Urothelium cell line (cell line): ENCODE measurements at regions not wholly inside any gene's neighbourhood (a gene's known extent, or its start where the extent isn't known, plus 50 kb on each side); places are given as distances from the start of the nearest gene placed in this dataset.
A peak's percentile ranks its signal among the peaks of the same experiment; 100 is the strongest.

Experiments
- DNase-seq: peaks from one replicate; pipeline ENCODE4 v3.0.0; 2011; ENCODE audit warnings: low spot score, mixed read lengths
- FAIRE-seq: peaks from 2 replicates; lab custom pipeline; 2011; peaks lifted over from hg19 to GRCh38; lab: Jason Lieb, UNC

DNA sequence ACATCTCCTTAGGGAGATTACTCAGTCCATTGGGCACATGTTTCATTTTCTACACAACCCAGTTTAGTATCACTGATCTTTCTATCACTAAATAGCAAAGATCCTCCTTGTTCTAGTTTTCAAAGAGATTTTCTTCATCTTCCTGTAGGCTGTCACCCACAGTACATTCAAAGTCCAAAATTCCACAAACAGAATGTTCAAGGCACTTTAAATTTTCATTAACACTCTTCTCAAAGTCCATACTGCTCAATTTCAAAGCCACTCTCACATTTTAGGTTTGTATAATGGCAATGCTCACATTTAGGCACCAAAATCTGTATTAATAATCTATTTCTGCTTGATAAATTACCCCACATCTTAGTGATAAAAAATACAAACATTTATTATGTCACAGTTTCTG is 152.8 kb downstream of the FSIP2 start:
- FAIRE-seq = no peak
- no peak for DNase-seq

DNA sequence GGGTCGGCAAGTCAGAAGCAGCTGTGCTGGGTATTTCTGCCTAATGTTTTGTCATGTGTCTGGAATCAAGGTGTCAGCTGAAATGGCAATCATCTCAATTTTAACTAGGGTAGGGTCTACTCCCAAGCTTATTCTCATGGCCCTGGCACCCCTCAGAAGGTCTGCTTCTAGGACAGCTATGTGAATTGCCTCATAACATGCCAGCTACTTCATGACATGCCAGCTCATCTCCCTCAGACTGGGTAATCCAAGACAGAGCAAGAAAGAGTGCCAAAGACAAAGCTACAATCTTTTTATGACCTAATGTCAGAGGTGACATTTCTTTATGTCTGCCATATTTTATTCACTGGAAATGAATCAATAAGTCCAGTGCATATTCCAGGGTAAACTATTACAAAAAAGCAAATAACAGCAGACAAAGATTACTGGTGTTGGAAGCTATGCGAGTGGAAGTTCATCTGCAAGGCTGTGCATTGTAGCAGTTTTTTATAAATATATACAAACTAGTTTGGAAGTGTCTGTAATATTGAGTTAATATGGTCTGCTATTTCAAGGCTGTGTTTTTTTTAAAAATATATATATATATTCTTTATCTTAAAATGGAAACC is 153.3 kb downstream of the FSIP2 start:
- no peak for FAIRE-seq
- no peak for DNase-seq

DNA sequence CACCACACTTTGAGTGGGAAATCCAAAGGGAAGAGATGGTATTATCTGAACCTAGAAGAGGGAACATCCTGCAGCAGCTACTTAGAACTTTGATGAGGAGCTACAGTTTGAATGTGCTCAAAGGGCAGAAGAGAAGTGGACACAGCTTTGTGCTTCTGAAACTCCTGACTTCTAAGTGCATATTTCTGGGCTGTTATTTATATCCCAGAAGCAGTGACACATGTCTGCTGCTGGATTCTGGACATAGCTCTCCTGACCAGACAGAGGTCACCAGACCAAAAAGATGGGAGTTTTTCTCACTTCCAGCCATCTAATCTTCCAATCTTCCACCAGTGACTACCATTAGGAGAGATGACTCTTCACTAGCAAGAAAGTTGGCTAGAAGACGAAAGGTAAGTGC is 153.9 kb downstream of the FSIP2 start:
- FAIRE-seq = no peak
- no peak for DNase-seq

DNA sequence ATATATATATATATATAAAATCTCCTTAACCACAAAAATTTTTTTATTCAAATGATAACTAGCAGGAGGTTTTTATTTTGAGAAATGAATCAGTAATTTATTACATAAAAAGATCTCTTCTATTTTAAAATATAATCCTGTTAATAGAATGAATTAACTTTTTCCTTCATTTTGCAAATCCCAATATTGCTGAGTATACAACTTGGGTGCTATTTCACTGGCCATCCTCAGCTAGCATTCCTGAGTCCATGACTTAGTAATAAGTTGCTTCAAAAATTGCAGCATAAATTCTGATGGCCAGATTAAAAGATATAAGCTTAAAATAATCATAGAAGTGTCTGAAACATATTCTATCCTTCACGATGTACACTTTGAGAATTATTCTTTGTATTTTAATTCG is 155.6 kb downstream of the FSIP2 start:
- FAIRE-seq (no peak), DNase-seq (no peak)

DNA sequence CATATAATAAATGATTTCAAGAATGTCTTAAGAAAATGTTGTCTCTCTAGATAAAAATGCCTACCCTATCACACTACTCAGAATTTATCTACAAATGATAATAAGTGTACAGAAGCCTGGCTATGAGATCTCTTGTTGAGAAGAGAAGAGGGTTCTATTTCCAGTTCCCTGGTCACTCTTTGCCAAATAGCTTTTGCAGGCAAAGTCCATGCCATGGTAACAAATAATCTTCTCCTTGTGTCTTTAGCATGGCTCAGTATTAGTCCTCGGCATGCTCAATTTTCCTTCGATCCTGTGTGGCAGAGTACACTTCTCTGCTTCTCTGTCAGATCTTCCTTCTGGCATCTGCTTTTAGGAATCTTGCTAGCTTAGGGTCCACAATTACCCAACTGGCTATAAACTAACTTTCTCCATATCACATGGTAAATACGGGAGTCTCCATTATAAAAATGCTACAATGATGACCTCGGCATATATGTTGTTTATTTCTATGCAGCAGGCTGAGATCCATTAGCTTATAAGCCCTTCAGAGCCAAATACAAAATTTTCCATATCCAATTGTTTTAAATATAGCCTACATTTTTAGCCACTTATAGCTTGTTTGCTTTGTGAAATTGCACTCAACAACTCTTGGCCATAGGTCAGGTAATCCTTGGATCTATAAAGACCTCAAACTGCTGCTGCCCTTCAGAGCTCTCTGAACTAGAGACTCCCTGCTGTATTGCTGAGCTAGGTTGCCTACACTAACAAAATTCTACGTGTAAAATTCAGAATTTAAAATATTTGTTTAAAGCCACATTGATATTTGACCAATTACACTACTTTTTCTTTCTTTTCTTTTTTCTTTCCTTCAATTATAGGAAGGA is 157.5 kb downstream of the FSIP2 start:
- FAIRE-seq = no peak
- DNase-seq = no peak

DNA sequence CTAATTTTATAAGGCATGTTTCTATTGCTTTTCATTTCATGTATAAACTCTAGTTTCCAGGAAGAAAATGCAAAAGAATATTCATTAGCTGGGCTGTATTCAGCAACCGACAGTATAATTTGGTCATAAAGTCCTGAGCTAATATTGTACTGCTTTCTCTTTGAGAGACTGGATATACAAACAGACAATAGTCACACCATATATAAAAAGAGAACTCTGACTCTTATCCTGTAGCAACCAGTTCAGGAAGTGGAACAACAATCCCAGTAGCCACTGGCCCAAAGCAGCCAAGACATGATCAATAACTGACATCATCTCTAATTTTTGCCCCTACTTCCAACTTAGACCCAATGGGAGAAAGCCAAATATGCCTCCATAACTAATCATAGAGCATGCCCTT is 160.8 kb downstream of the FSIP2 start:
- no peak for FAIRE-seq
- DNase-seq = no peak

DNA sequence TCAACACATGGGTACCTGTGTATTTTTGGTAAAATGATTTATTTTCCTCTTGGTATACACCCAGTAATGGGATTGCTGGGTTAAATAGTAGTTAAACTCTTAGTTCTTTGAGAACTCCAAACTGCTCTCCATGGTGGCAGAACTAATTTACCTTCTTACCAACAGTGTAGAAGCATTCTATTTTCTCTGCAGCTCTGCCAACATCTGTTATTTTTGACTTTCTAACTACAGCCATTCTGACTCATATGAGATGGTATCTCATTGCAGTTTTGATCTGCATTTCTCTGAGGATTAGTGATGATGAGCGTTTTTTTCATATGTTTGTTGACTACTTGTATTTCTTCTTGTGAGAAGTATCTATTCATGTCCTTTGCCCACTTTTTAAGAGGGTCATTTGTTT is 180.6 kb downstream of the FSIP2 start:
- DNase-seq (no peak), FAIRE-seq (no peak)

DNA sequence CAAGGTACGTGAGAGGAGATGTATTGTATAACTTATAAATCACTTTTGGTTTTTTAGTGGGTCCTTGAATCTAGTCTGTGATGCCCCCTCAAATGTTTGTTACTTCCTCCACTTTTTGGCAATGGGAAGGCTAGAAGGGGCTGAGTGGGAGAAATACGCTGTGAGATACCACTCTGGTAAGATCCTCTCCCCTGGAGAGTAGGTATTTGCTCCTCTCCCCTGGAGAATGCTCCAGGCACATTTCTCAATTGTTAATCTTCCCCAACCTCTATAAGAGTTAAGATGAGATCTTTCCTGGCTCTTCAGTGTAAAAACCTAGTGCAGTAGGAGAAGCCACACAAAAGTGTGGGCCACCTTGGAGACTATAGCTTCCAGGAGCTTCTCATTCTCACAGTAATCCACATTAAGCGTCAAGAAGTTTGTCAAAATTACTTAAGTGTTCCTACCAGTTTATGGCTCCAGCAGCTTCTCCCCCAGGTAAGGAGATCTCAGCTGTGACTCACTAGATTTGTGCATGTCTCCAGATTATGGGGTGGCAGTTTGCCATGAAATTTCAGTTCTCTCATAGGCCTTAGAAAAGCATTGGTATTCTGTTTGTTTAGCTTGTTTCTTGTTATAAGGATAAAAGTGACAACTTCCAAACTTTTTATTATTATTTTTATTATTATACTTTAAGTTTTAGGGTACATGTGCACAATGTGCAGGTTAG is 182.6 kb downstream of the FSIP2 start:
- FAIRE-seq (no peak), DNase-seq (no peak)

DNA sequence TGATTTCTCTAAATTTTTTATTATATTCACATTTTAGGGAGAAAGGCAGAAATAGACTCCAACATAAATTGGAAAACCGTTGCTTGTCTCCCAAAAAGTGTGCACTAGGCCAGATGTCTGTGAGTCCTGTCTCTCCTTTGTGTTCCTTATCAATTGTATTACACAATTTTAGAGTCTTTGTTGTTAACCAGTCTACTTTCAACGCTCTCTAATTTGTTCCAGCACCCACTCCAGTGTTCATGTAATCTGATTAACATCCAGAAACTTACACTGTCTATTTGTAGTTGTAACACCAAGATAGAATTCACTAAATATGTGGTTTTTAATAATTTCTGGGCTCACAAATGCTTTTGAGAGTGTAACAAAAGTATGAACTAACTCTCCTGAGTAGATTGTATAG is 195.6 kb downstream of the FSIP2 start:
- DNase-seq (no peak), FAIRE-seq (no peak)

DNA sequence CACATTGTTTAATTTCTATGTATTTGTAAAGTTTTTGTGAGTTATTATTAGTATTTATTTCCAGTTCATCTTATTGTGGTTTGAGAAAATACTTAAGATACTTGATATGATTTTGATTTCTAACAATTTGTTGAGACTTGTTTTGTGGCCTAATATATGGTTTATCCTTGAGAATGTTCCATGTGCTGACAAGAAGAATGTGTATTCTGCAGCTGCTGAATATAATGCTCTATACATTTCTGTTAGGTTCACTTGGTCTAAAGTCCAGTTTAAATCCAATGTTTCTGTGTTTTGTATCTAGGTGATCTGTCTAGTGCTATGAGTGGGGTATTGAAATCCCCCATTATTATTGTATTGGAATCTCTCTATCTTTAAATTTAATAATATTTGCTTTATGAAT is 201.3 kb downstream of the FSIP2 start:
- no peak for DNase-seq

DNA sequence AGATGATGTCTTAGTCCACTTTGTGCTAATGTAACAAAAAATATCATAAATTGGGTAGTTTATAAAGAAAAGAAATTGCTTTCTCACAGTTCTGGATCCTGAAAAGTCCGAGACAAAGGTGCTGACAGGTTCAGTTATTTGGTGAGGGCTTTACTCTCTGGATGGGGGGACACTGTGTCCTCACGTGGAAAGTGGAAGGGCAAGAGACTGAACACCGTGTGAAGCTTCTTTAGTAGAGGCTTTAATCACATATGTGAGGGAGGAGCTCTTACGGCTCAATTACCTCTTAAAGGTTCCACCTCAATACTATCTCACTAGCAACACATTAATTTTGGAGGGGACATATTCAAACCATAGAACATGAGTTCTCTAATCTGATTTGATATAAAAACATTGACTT is 204.3 kb downstream of the FSIP2 start:
- no peak for DNase-seq
- FAIRE-seq = no peak

More for the DNA sequence above, 201.3 kb downstream of the FSIP2 start:
- FAIRE-seq = no peak

DNA sequence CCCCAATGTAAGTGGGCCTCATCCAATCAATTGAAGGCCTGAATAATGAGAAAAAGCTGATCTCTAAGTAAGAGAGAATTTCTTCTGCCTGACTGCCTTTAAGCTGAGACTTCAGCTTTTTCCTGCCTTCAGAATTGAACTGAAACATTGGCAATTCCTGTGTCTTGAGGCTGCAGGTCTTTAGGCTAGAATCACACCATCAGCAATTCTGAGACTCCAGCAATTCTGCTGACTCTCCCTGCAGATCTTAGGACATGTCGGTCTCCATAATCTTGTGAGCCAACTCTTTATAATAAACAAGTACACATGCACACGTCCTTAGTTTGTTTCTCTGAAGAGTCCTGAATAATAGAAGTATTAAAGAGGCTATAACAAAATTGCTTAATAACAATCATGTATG is 209.1 kb downstream of the FSIP2 start:
- DNase-seq (no peak), FAIRE-seq (no peak)

DNA sequence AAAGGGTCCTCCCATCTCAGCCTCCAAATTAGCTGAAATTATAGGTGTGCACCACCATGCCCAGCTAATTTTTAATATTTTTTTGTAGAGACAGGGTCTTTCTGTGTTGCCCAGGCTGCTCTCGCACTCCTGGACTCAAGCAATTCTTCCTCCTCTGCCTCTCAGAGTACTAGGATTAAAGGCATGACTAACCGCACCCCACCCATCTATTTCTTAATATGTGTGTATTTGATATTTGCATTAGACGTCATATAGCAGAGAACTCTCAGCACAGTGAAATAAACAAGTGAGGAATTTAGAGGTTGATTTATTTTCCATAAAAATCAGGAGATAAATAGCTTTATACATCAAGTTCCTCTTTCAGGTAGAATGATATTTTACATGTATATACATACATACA is 213.5 kb downstream of the FSIP2 start:
- DNase-seq (no peak), FAIRE-seq (no peak)

DNA sequence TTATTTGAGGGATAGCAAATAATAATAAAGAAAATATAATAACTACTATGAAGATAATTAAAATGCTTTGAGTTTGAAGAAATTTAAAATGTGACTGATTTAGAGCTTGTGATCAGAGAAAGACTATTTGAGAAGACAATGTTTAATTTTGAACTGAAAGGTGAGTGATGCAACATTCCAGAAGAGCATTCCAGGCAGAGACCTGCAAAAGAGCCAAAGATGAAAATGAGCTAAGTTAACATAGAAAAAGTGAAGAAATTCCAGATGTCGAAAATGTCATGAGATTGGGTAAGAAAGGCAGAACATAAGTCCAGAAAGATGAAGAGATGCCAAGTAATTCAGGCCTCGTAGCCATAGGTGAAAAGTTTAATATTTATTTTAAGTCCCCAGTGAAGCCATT is 215.8 kb downstream of the FSIP2 start:
- no peak for DNase-seq
- FAIRE-seq = no peak

DNA sequence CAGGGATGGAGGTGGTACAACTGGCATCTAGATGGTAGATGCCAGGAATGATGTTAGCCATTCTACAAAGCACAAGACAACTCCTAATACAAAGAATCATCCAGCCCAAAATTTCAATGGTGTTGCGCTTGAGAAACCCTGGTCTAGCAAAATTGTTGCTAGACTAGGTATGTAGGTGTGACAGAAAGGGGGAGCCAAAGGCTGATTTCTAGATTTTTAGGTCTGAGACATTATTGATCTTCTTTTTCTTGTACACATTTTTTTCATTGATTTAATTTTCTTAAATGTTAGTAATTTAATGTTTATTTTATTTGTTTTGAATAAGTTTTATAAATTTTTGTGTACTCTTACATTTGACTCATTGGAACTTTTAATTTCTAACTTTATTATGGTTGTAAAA is 216.4 kb downstream of the FSIP2 start:
- no peak for DNase-seq
- FAIRE-seq = no peak

DNA sequence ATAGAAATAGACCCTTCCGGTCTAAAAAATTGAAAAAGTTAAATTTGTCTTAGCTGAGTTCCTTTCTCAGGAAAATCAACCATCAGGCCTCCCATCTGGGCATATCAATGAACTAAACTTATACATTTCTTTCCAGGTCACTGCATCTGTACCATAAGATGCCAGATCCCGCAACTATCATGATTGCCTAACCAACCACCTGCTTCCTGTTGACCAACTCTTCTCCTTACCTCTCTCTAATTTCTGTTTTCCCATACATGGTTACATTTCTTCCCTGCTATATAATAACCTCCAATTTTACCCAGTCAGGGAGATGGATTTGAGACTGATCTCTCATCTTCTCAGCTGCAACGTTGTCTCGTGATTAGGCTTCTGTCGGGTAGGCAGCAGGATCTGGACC is 228.7 kb downstream of the FSIP2 start:
- DNase-seq (no peak), FAIRE-seq (no peak)

DNA sequence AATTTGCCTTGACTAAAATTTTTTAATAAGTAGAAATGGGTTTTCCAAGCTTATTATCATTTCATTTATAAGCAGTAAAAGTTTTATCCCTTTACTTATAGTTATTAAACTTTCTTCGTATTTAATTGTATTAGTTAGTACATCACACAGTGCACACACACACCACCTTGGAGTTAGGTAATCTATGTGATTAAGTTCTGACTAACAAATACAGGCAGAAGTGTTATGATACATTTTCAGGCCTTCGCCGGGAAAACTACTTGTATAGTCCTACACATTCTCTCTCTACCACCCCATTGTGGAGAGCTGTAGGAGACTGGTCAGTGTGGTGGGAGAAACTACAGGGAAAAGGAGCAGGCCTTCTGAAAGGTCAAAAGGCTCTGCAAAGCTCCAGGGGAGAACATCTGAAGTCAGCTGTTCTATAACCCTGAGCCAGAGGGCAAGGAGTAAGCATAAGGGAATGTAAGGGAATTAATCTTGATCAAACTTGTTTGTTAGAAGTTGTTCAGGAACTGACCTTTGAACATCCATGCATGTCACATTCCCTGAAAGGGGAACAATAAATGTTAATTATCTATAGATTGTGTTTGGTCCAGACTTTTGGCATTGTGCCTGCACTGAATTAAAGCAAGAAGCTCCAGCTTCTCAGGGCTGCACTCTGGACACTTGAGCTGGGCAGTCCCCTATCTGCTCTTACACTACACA is 231.7 kb downstream of the FSIP2 start:
- no peak for DNase-seq
- no peak for FAIRE-seq

DNA sequence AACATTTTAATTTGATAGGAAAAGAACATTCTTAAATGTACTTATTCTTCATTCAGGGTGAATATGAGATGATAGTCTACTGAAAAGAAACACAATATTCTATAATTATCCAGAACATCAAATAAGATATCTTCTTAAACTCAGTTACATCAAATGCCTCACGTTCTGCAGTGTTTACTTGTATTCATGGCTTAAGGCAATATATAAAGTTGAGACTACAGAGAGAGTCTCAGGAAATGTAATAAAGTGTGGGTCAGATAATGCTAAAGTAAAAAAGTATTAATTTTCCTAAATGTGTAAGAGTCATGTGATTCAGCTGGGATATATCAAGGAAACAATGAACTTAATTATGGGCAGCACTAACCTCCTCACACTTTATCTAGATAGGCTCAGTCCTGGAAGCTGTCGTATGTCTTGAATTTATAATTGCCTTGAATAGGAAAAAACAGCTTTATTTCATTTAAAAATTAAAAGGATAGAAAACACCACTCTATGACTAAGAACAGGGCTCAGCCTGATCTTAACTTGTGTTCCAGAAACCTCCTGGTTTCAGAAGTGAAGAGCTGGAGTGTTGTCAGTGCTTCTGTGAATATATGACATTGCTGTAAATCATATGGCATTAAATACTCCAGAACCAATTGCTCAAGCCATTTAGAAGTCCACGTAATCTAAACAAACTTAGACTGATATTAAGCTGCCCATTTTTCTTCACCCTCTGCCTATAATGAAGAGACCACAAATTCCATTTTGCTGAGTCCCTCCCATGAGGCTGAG is 240.2 kb downstream of the FSIP2 start:
- DNase-seq (peak; percentile 8), FAIRE-seq (no peak)

DNA sequence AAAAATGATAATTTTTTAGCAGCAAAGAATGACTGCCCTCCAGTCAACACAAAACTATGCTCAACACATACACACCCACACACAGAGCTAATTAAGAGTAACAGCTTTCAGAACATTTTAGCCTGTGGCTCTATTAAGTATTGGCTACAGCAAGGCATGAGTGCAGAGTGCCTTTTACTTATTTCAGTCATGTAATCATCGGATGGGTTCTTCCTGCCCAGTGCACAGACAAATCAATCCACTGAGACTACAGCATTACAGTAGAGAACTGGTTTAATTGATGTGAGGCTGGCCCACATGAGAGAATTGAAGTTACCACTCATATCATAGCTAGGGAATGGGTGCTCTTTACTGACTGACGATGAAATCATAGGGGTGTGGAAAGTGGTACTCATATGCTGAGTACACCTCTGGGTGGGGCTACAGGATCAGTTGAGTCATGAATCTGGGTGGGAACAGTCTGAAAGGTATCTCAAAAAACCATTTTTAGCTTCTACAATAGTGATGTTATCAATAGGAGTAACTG is 241.0 kb downstream of the FSIP2 start:
- FAIRE-seq = no peak
- peak; percentile 19 for DNase-seq

DNA sequence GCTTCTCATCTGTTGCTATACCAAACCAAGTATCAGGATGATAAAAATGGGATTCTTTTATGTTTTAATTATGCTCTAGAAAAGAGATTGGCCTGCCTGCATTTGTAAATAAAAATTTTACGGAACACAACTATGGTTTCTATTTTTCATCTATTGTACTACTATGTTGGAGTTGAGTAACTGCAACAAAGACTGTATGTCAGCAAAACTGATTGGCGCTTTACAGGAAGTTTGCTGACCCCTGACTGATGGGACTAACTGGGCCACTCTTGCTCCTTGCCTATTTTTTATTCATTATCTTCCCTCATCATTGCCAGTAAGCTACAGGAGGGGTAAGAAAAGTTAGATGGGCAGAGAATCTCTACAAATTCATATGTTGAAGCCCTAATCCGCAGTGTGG is 242.3 kb downstream of the FSIP2 start:
- DNase-seq (no peak), FAIRE-seq (no peak)
